ENCODE measurements at regions not wholly inside any gene's neighbourhood (a gene's known extent, or its start where the extent isn't known, plus 50 kb on each side); places are given as distances from the start of the nearest gene placed in this dataset.
A peak's percentile ranks its signal among the peaks of the same experiment; 100 is the strongest.

GRCh38 chr12:128059621-128060370 is 207.2 kb upstream of the TMEM132C start:
- in situ Hi-C loops (cut with MboI; ENCODE audit: low sequenced_read_pairs, unreplicated experiment), result no loop called here
- DNase-seq (ENCODE audit: low spot score), result no peak
- TF ChIP-seq, protein P1, sequence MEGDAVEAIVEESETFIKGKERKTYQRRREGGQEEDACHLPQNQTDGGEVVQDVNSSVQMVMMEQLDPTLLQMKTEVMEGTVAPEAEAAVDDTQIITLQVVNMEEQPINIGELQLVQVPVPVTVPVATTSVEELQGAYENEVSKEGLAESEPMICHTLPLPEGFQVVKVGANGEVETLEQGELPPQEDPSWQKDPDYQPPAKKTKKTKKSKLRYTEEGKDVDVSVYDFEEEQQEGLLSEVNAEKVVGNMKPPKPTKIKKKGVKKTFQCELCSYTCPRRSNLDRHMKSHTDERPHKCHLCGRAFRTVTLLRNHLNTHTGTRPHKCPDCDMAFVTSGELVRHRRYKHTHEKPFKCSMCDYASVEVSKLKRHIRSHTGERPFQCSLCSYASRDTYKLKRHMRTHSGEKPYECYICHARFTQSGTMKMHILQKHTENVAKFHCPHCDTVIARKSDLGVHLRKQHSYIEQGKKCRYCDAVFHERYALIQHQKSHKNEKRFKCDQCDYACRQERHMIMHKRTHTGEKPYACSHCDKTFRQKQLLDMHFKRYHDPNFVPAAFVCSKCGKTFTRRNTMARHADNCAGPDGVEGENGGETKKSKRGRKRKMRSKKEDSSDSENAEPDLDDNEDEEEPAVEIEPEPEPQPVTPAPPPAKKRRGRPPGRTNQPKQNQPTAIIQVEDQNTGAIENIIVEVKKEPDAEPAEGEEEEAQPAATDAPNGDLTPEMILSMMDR (IDR thresholded peaks at IDR 0.05; ENCODE audit: borderline replicate concordance, control extremely low read depth, extremely low read depth, insufficient read depth, missing control alignments), result no peak

DNA sequence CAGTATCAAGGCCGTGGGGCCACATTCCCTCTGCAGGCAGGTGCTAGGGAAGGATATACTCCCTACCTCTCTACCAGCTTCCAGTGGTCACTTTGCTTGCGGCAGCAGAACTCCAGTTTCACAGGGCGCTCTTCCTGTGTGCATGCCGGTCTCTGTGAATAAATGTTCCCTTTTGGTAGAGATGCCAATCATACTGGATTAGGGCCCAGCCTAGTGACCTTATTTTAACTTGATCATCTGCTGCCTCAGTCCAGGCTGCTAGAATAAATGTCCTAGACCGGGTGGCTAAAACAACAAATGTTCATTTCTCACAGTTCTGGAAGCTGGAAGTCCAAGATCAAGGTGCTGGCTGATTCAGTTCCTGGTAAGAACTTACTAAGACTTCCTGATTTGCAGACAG is 198.8 kb upstream of the TMEM132C start:
- TF ChIP-seq, protein P1 (IDR thresholded peaks at IDR 0.05; ENCODE audit: borderline replicate concordance, control extremely low read depth, extremely low read depth, insufficient read depth, missing control alignments), result no peak
- in situ Hi-C loops (cut with MboI; ENCODE audit: low sequenced_read_pairs, unreplicated experiment), result no loop called here
- DNase-seq (ENCODE audit: low spot score), result no peak

- peak; percentile 47 for DNase-seq (ENCODE audit: low spot score)
- in situ Hi-C loops (cut with MboI; ENCODE audit: low sequenced_read_pairs, unreplicated experiment), result no loop called here
- TF ChIP-seq, protein P1 (IDR thresholded peaks at IDR 0.05; ENCODE audit: borderline replicate concordance, control extremely low read depth, extremely low read depth, insufficient read depth, missing control alignments), result peak; percentile 52
These were observed 197.5 kb upstream of the TMEM132C start for GRCh38 chr12:128069359-128069997.

GRCh38 chr12:128073937-128074336 is 193.0 kb upstream of the TMEM132C start:
- in situ Hi-C loops (cut with MboI; ENCODE audit: low sequenced_read_pairs, unreplicated experiment), result no loop called here
- DNase-seq (ENCODE audit: low spot score), result no peak
- TF ChIP-seq, protein P1 (IDR thresholded peaks at IDR 0.05; ENCODE audit: borderline replicate concordance, control extremely low read depth, extremely low read depth, insufficient read depth, missing control alignments), result no peak

DNA sequence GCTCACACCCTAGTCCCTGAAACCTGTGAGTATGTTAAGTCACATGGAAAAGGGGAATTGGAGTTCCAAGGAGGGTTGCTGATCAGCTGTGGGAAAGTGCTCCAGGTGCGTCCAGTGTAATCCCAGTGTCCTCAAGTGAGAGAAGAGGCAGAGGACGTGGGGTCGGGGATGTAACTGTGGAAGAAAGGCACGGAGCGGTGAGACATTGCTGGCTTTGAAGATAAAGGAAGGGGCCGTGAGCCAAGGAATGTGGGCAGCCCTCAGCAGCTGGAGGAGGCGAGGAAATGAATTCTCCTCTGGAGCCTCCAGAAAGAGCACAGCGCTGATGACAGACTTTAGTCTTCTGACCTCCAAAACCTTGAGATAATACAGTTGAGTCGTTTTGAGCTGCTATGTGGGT is 191.6 kb upstream of the TMEM132C start:
- TF ChIP-seq, protein P1 (IDR thresholded peaks at IDR 0.05; ENCODE audit: borderline replicate concordance, control extremely low read depth, extremely low read depth, insufficient read depth, missing control alignments), result no peak

DNA sequence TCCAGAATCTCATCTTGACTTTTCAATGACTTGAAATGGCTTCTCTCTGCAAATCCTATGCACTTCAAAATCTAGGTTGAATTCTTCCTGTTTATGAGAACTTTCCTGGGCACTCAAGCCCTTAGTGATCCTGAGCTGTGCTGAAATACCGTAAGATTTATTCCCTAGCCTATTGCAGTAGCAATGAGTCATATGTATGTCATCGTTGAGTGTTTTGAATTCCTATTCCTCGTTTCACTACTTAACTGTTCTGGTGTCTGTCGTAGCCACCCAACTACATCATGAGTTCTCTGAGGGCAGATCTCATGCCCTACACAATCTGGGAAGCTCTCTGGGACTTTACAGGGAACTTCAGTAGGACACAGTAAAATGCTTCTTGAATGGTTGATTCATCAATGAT is 190.8 kb upstream of the TMEM132C start:
- in situ Hi-C loops (cut with MboI; ENCODE audit: low sequenced_read_pairs, unreplicated experiment), result no loop called here
- no peak for DNase-seq (ENCODE audit: low spot score)

More for the DNA sequence above, 191.6 kb upstream of the TMEM132C start:
- in situ Hi-C loops (cut with MboI; ENCODE audit: low sequenced_read_pairs, unreplicated experiment), result no loop called here
- no peak for DNase-seq (ENCODE audit: low spot score)

More for the DNA sequence above, 190.8 kb upstream of the TMEM132C start:
- TF ChIP-seq, protein P1 (IDR thresholded peaks at IDR 0.05; ENCODE audit: borderline replicate concordance, control extremely low read depth, extremely low read depth, insufficient read depth, missing control alignments), result no peak

Measured in GM13976 (cell line).